HL-60 (cell line): ENCODE measurements at regions not wholly inside any gene's neighbourhood (a gene's known extent, or its start where the extent isn't known, plus 50 kb on each side); places are given as distances from the start of the nearest gene placed in this dataset.

Experiments used
- DNase-seq, 2 experiments: peaks; one replicate each; pipeline ENCODE4 v3.0.0-alpha.2; 2010 to 2020; ENCODE audit warnings: low read depth in 1 of 2, low spot score in 1 of 2
- H3K27ac ChIP-seq: fragments of 250-450 bp; sonication (Bioruptor Pico); replicated peaks from 2 replicates; pipeline ENCODE4 v1.5.1; 2020; ENCODE audit warnings: mild to moderate bottlenecking, moderate library complexity
- H3K27me3 ChIP-seq: fragments of 250-450 bp; sonication (Bioruptor Pico); 2 replicates; pipeline ENCODE4 v1.5.1; 2021; ENCODE audit warnings: mild to moderate bottlenecking, moderate library complexity; ENCODE audit not compliant: insufficient read depth, poor library complexity, severe bottlenecking
- H3K4me3 ChIP-seq: replicated peaks from 2 replicates; pipeline ENCODE4 v1.5.1; 2011; ENCODE audit warnings: mild to moderate bottlenecking, control low read depth, low read length; ENCODE audit not compliant: insufficient read depth
- CTCF ChIP-seq: IDR thresholded peaks from one replicate; pipeline ENCODE4 v1.5.1; 2011; ENCODE audit warnings: low read length, control low read depth, inconsistent platforms; ENCODE audit not compliant: insufficient read depth
- GABPA ChIP-seq: IDR thresholded peaks from 2 replicates; pipeline ENCODE4 v1.6.1; 2012; ENCODE audit warnings: low read depth
- POLR2AphosphoS5 ChIP-seq: IDR thresholded peaks from 2 replicates; pipeline ENCODE4 v1.6.1; 2012; ENCODE audit warnings: low read depth
- REST ChIP-seq: IDR thresholded peaks from 2 replicates; pipeline ENCODE4 v1.6.1; 2012; ENCODE audit warnings: low read depth; ENCODE audit not compliant: insufficient replicate concordance
- SPI1 ChIP-seq: IDR thresholded peaks from 2 replicates; pipeline ENCODE4 v1.6.1; 2012; ENCODE audit warnings: low read depth, mild to moderate bottlenecking, borderline replicate concordance

GRCh38 chr3:3392946-3393345 is 213.5 kb upstream of the CRBN start:
- no peak overlapping the region for H3K27ac ChIP-seq
- no peak for DNase-seq
- TF ChIP-seq REST, result no peak
- no peak for TF ChIP-seq GABPA
- TF ChIP-seq POLR2AphosphoS5, result no peak
- TF ChIP-seq SPI1, result no peak
- TF ChIP-seq CTCF, result no peak
- H3K27me3 ChIP-seq, result no peaks in the 10 kb centered on the region
- no peak overlapping the region for H3K4me3 ChIP-seq

GRCh38 chr3:3383461-3383860 is 204.0 kb upstream of the CRBN start:
- Histone ChIP-seq H3K27me3 (no peaks in the 10 kb centered on the region), H3K27ac (no peak overlapping the region), H3K4me3 (no peak overlapping the region)
- TF ChIP-seq SPI1 (no peak), POLR2AphosphoS5 (no peak), CTCF (no peak), REST (no peak)
- DNase-seq, result no peak

- no peak for DNase-seq
- no peak overlapping the region for H3K27ac ChIP-seq
- no peak overlapping the region for H3K4me3 ChIP-seq
- H3K27me3 ChIP-seq, result no peaks in the 10 kb centered on the region
- no peak for TF ChIP-seq GABPA
- TF ChIP-seq POLR2AphosphoS5, result no peak
- no peak for TF ChIP-seq REST
- no peak for TF ChIP-seq SPI1
- TF ChIP-seq CTCF, result no peak
Observed at GRCh38 chr3:3372210-3372777, 192.8 kb upstream of the CRBN start.
